Type B pancreatic cell (in vitro differentiated cells): ENCODE measurements at regions not wholly inside any gene's neighbourhood (a gene's known extent, or its start where the extent isn't known, plus 50 kb on each side); places are given as distances from the start of the nearest gene placed in this dataset.

Experiments used
- DNase-seq: peaks from one replicate; pipeline ENCODE4 v3.0.0; 2021; ENCODE audit warnings: mixed read lengths; ENCODE audit not compliant: unreplicated experiment; ENCODE audit errors: extremely low spot score
- H3K27ac Mint-ChIP-seq: 2 replicates; pipeline ENCODE4 v1.8.0; 2021; ENCODE audit warnings: mild to moderate bottlenecking, mixed read lengths
- H3K27me3 Mint-ChIP-seq: 2 replicates; pipeline ENCODE4 v1.8.0; 2021; ENCODE audit warnings: mixed read lengths
- H3K36me3 Mint-ChIP-seq: 2 replicates; pipeline ENCODE4 v1.8.0; 2021; ENCODE audit warnings: mixed read lengths
- H3K4me1 Mint-ChIP-seq: one replicate; pipeline ENCODE4 v1.8.0; 2021; ENCODE audit warnings: mixed read lengths; ENCODE audit not compliant: unreplicated experiment
- H3K4me3 Mint-ChIP-seq: 2 replicates; pipeline ENCODE4 v1.8.0; 2021; ENCODE audit warnings: mild to moderate bottlenecking, mixed read lengths
- H3K9me3 Mint-ChIP-seq: 2 replicates; pipeline ENCODE4 v1.8.0; 2021; ENCODE audit warnings: mixed read lengths
- TF ChIP-seq, protein P1 (sequence below): fragments of 200-600 bp; sonication (generic); conservative IDR thresholded peaks from 2 replicates; pipeline ENCODE4 v1.5.0; 2021; ENCODE audit warnings: antibody characterized with exemption, mild to moderate bottlenecking

DNA sequence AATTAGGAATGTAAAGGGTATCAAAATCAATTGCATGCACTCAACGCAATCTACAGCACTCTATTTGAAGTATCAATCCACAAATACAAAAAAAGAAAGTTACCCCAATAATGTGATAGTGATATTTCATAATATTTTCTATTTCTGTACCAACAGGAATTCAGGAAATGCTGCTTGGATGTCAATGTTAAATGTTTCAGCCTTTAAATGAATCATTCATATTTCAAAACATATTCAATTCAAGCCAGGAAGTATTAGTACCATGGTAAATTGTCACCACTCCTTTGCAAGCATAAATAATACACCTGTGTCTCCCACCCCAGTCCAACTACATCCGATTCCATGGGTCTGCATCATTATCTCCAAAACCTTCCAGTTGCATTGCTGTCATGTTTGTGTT, 1185.5 kb upstream of the CDH18 start:
- Mint-ChIP-seq H3K9me3 (no peaks in the 10 kb centered on the region), H3K4me3 (no peak overlapping the region), H3K36me3 (no peaks in the 10 kb centered on the region), H3K27me3 (no peaks in the 10 kb centered on the region), H3K27ac (no peak overlapping the region), H3K4me1 (no peaks in the 10 kb centered on the region)
- TF ChIP-seq, protein P1, sequence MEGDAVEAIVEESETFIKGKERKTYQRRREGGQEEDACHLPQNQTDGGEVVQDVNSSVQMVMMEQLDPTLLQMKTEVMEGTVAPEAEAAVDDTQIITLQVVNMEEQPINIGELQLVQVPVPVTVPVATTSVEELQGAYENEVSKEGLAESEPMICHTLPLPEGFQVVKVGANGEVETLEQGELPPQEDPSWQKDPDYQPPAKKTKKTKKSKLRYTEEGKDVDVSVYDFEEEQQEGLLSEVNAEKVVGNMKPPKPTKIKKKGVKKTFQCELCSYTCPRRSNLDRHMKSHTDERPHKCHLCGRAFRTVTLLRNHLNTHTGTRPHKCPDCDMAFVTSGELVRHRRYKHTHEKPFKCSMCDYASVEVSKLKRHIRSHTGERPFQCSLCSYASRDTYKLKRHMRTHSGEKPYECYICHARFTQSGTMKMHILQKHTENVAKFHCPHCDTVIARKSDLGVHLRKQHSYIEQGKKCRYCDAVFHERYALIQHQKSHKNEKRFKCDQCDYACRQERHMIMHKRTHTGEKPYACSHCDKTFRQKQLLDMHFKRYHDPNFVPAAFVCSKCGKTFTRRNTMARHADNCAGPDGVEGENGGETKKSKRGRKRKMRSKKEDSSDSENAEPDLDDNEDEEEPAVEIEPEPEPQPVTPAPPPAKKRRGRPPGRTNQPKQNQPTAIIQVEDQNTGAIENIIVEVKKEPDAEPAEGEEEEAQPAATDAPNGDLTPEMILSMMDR = no peak
- DNase-seq = no peak

GRCh38 chr5:21173036-21173435, 1185.0 kb upstream of the CDH18 start:
- no peaks in the 10 kb centered on the region for H3K36me3 Mint-ChIP-seq
- no peak overlapping the region for H3K4me3 Mint-ChIP-seq
- H3K4me1 Mint-ChIP-seq = no peaks in the 10 kb centered on the region
- H3K27me3 Mint-ChIP-seq = no peaks in the 10 kb centered on the region
- no peak overlapping the region for H3K27ac Mint-ChIP-seq
- DNase-seq = no peak
- TF ChIP-seq, protein P1 = no peak
- H3K9me3 Mint-ChIP-seq = no peaks in the 10 kb centered on the region

DNA sequence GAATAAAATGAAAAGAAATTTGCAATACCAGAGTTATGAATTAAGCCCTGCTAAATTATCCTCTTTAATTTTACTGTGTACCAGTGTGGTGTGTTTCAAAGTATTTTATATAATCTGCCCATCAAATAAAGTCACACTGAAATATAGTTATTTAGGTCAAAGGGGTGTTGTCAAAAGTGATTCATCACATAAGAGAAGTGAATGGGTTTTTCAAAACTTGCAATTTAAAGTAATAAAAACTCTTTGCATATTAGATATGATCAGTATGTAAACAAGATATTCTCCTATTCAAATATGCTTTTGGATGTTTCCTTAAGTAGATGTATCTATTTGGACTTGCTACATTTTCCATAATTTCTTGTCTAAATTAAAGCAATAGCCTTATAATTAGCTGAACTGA, 1183.0 kb upstream of the CDH18 start:
- peaks cover 4% of the 10 kb centered on the region for H3K9me3 Mint-ChIP-seq
- H3K4me3 Mint-ChIP-seq = no peak overlapping the region
- no peak for DNase-seq
- no peaks in the 10 kb centered on the region for H3K27me3 Mint-ChIP-seq
- no peaks in the 10 kb centered on the region for H3K36me3 Mint-ChIP-seq
- TF ChIP-seq, protein P1 = no peak
- H3K27ac Mint-ChIP-seq = no peak overlapping the region
- H3K4me1 Mint-ChIP-seq = no peaks in the 10 kb centered on the region

- no peaks in the 10 kb centered on the region for H3K4me1 Mint-ChIP-seq
- H3K36me3 Mint-ChIP-seq = no peaks in the 10 kb centered on the region
- no peak for DNase-seq
- H3K27ac Mint-ChIP-seq = no peak overlapping the region
- peaks cover 4% of the 10 kb centered on the region for H3K9me3 Mint-ChIP-seq
- TF ChIP-seq, protein P1 = no peak
- no peaks in the 10 kb centered on the region for H3K27me3 Mint-ChIP-seq
- no peak overlapping the region for H3K4me3 Mint-ChIP-seq
Observed at GRCh38 chr5:21168557-21168956, 1180.6 kb upstream of the CDH18 start.

- Mint-ChIP-seq H3K36me3 (no peaks in the 10 kb centered on the region), H3K27me3 (no peaks in the 10 kb centered on the region), H3K27ac (no peak overlapping the region), H3K9me3 (peaks cover 4% of the 10 kb centered on the region), H3K4me1 (no peaks in the 10 kb centered on the region), H3K4me3 (no peak overlapping the region)
- no peak for DNase-seq
- TF ChIP-seq, protein P1 = no peak
Observed at GRCh38 chr5:21165344-21165743, 1177.3 kb upstream of the CDH18 start.

- TF ChIP-seq, protein P1 = no peak
- no peak overlapping the region for H3K27ac Mint-ChIP-seq
- no peaks in the 10 kb centered on the region for H3K4me1 Mint-ChIP-seq
- H3K4me3 Mint-ChIP-seq = no peak overlapping the region
- no peak for DNase-seq
- H3K36me3 Mint-ChIP-seq = no peaks in the 10 kb centered on the region
- no peaks in the 10 kb centered on the region for H3K27me3 Mint-ChIP-seq
- peaks cover 4% of the 10 kb centered on the region for H3K9me3 Mint-ChIP-seq
Observed at GRCh38 chr5:21164425-21164824, 1176.4 kb upstream of the CDH18 start.
